ENCODE measurements at regions not wholly inside any gene's neighbourhood (a gene's known extent, or its start where the extent isn't known, plus 50 kb on each side); places are given as distances from the start of the nearest gene placed in this dataset.

DNA sequence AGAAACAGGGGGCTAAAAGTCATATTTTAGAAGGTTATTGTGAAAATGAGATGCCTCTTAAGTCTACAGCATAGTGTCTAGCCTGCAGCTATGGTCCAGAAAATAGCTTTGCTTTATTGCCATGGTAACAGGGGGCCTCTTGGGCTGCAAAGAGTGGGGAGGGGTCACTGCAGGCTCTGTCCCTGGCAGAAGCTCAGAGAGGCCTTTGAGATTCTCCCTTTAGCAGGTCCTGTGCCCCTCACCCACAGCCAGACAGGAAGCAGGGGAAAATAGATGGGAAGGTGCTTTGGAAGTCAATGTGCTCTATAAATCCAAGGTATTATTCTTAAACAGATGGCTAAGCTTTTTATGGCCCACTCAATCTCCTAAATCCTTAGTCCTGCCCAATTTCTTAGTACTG is 1021.3 kb upstream of the GYPC start:
- CTCF ChIA-PET = no interaction called here
- DNase-seq (ENCODE audit: extremely low spot score) = no peak
- TF ChIP-seq LEF1 (IDR thresholded peaks at IDR 0.05; ENCODE audit: borderline replicate concordance) (no peak), ARNT (IDR thresholded peaks at IDR 0.05) (no peak), CTBP1 (IDR thresholded peaks at IDR 0.05; ENCODE audit: borderline replicate concordance) (no peak), NFRKB (IDR thresholded peaks at IDR 0.05) (no peak), ELF4 (IDR thresholded peaks at IDR 0.05) (no peak), SP1 (IDR thresholded peaks at IDR 0.05) (no peak), PKNOX1 (IDR thresholded peaks at IDR 0.05) (no peak), TARDBP (IDR thresholded peaks at IDR 0.05) (no peak), HDGF (IDR thresholded peaks at IDR 0.05; ENCODE audit: borderline replicate concordance) (no peak), ZNF384 (IDR thresholded peaks at IDR 0.05) (no peak), FOXK2 (IDR thresholded peaks at IDR 0.05) (no peak), SUZ12 (IDR thresholded peaks at IDR 0.05) (no peak), FOXA1 (IDR thresholded peaks at IDR 0.05) (no peak)
- POLR2A ChIA-PET = no interaction called here

GRCh38 chr2:125638345-125638744 is 1017.6 kb upstream of the GYPC start:
- ChIA-PET CTCF (no interaction called here), POLR2A (no interaction called here)
- TF ChIP-seq LEF1 (IDR thresholded peaks at IDR 0.05; ENCODE audit: borderline replicate concordance) (no peak), HDGF (IDR thresholded peaks at IDR 0.05; ENCODE audit: borderline replicate concordance) (no peak), ELF4 (IDR thresholded peaks at IDR 0.05) (no peak), FOXA1 (IDR thresholded peaks at IDR 0.05) (no peak), SP1 (IDR thresholded peaks at IDR 0.05) (no peak)
- no peak for DNase-seq (ENCODE audit: extremely low spot score)

GRCh38 chr2:125642032-125642431 is 1013.9 kb upstream of the GYPC start:
- DNase-seq (ENCODE audit: extremely low spot score) = no peak
- ChIA-PET CTCF (no interaction called here), POLR2A (no interaction called here)
- TF ChIP-seq LEF1 (IDR thresholded peaks at IDR 0.05; ENCODE audit: borderline replicate concordance) (no peak), L3MBTL2 (conservative IDR thresholded peaks at IDR 0.05) (no peak), PKNOX1 (IDR thresholded peaks at IDR 0.05) (no peak), HDGF (IDR thresholded peaks at IDR 0.05; ENCODE audit: borderline replicate concordance) (no peak), FOXA1 (IDR thresholded peaks at IDR 0.05) (no peak), SUZ12 (IDR thresholded peaks at IDR 0.05) (no peak), ZNF384 (IDR thresholded peaks at IDR 0.05) (no peak), FOXM1 (IDR thresholded peaks at IDR 0.05; ENCODE audit: borderline replicate concordance) (no peak), ARNT (IDR thresholded peaks at IDR 0.05) (no peak), BHLHE40 (IDR thresholded peaks at IDR 0.05; ENCODE audit: borderline replicate concordance) (no peak), CTBP1 (IDR thresholded peaks at IDR 0.05; ENCODE audit: borderline replicate concordance) (no peak), TARDBP (IDR thresholded peaks at IDR 0.05) (no peak), NFRKB (IDR thresholded peaks at IDR 0.05) (no peak), ELF4 (IDR thresholded peaks at IDR 0.05) (no peak), SP1 (IDR thresholded peaks at IDR 0.05) (no peak), FOXK2 (IDR thresholded peaks at IDR 0.05) (no peak)

DNA sequence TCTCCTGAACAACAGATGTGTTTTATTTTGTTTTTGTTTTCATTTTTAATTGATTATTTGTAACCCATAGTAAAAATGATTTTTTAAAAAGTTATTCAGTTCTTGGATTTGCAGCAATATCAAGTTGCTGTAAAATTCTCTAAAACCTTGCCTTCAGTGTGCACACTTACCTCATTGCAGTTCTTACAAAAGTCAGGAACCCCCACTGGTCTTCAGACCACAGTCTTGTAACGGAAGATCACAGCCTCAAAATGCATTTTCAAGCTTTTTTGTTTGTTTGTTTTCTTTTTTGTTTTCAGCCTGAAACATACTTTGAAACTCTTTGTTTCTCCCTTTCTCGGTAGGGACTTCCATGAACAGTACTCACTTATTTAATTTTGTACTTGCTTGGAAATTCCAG is 1012.8 kb upstream of the GYPC start:
- no peak for DNase-seq (ENCODE audit: extremely low spot score)
- POLR2A ChIA-PET = no interaction called here
- CTCF ChIA-PET = no interaction called here
- TF ChIP-seq NFRKB (IDR thresholded peaks at IDR 0.05) (no peak), PKNOX1 (IDR thresholded peaks at IDR 0.05) (no peak)

DNA sequence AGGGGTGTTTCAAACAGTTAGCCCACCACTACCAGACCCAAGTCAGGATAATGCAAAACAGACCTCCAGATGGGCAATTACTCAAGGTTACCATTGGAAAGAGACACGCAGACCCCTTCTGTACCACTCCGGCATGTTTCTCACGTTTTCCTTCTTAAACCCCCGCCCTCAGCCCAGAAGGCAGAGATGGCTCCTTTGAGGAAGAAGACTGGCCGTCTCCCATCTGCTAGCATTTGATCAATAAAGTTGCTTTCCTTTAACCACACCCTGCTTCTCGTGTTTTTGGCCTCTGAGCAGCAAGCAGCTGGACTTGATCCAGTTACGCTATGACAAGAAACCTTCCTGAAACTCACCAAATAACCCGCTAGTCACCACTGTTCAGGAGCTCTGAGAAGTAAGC is 1012.4 kb upstream of the GYPC start:
- DNase-seq (ENCODE audit: extremely low spot score) = no peak
- CTCF ChIA-PET = no interaction called here
- TF ChIP-seq FOXA1 (IDR thresholded peaks at IDR 0.05) (no peak), ARNT (IDR thresholded peaks at IDR 0.05) (no peak), ELF4 (IDR thresholded peaks at IDR 0.05) (no peak), FOXM1 (IDR thresholded peaks at IDR 0.05; ENCODE audit: borderline replicate concordance) (no peak), CTBP1 (IDR thresholded peaks at IDR 0.05; ENCODE audit: borderline replicate concordance) (no peak)
- POLR2A ChIA-PET = no interaction called here

GRCh38 chr2:125644257-125644656 is 1011.7 kb upstream of the GYPC start:
- TF ChIP-seq NFRKB (IDR thresholded peaks at IDR 0.05) = no peak
- no peak for TF ChIP-seq SUZ12 (IDR thresholded peaks at IDR 0.05)
- TF ChIP-seq FOXA1 (IDR thresholded peaks at IDR 0.05) = no peak
- TF ChIP-seq L3MBTL2 (conservative IDR thresholded peaks at IDR 0.05) = no peak
- no peak for TF ChIP-seq HDGF (IDR thresholded peaks at IDR 0.05; ENCODE audit: borderline replicate concordance)
- TF ChIP-seq LEF1 (IDR thresholded peaks at IDR 0.05; ENCODE audit: borderline replicate concordance) = no peak
- no peak for TF ChIP-seq SP1 (IDR thresholded peaks at IDR 0.05)
- TF ChIP-seq ZNF384 (IDR thresholded peaks at IDR 0.05) = no peak
- TF ChIP-seq CTBP1 (IDR thresholded peaks at IDR 0.05; ENCODE audit: borderline replicate concordance) = no peak
- no peak for TF ChIP-seq FOXK2 (IDR thresholded peaks at IDR 0.05)
- no peak for TF ChIP-seq PKNOX1 (IDR thresholded peaks at IDR 0.05)
- TF ChIP-seq ELF4 (IDR thresholded peaks at IDR 0.05) = no peak
- TF ChIP-seq BHLHE40 (IDR thresholded peaks at IDR 0.05; ENCODE audit: borderline replicate concordance) = no peak
- TF ChIP-seq FOXM1 (IDR thresholded peaks at IDR 0.05; ENCODE audit: borderline replicate concordance) = no peak
- no peak for TF ChIP-seq ARNT (IDR thresholded peaks at IDR 0.05)
- CTCF ChIA-PET = no interaction called here
- DNase-seq (ENCODE audit: extremely low spot score) = no peak
- POLR2A ChIA-PET = no interaction called here

All from HEK293T (cell line).